Posterior vena cava (tissue), 2 donors: ENCODE measurements at regions not wholly inside any gene's neighbourhood (a gene's known extent, or its start where the extent isn't known, plus 50 kb on each side); places are given as distances from the start of the nearest gene placed in this dataset.
"Not testable (repeated sequence)": the region's sequence is repeated elsewhere in the genome, so short reads cannot be mapped to it uniquely, and the experiment has no call there.

ENCODE experiments used
- DNase-seq: peaks from one replicate; pipeline ENCODE4 v3.0.0-alpha.2; 2020; ENCODE audit warnings: low spot score
- intact Hi-C, 2 donors: fragments of 100-400 bp; cut with DNase I; formaldehyde crosslinking; loops; one replicate each; pipeline versions ENCODE4 v1.14.1 to v1.14.2; 2022 to 2023
- donor health status: DM: yes; HTN: yes; CAD: no.
- donor health status: DM: yes; HTN: yes; CAD: no.

DNA sequence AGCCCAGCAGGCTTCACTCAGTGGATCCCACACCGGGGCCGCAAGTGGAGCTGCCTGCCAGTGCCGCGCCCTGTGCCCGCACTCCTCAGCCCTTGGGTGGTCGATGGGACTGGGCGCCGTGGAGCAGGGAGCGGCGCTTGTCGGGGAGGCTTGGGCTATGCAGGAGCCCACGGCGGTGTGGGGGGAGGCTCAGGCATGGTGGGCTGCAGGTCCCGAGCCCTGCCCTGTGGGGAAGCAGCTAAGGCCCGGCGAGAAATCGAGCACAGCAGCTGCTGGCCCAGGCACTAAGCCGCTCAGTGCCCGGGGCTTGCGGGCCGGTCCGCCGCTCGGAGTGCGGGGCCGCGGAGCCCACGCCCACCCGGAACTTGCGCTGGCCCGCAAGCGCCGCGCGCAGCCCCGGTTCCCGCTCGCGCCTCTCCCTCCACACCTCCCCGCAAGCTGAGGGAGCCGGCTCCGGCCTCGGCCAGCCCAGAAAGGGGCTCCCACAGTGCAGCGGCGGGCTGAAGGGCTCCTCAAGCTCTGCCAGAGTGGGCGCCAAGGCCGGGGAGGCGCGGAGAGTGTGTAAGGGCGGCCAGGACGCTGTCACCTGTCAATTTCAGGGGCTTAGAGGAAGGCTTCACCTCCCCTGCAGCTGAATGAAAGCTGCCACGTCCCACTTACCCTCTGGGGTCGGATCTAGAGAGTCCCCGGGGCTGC is 157.3 kb downstream of the LY86 start:
- DNase-seq, intact Hi-C loops: not testable (repeated sequence)

GRCh38 chr6:6746333-6746969 is 157.9 kb downstream of the LY86 start:
- DNase-seq: no peak
- intact Hi-C loops: no loop called here

GRCh38 chr6:6746970-6747338 is 158.4 kb downstream of the LY86 start:
- intact Hi-C loops: no loop called here
- DNase-seq: no peak

DNA sequence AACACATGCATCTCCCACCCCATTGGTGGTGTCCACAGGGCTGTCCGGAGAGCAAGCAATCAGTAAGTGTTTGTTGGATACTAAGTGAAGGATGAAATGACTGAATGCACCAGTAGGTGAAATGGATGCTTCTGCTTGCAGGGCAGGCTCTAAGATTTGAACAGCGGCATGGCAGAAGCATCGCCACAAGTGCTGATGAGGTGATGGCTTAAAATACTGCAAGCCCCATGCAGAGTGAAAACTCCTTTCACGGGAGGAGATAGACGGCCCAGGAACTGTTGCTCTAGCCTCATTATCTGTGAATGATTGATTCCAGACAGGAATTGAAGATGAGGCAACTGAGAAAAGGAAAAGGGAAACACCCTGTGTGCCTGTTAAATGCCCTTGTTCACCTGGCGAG is 158.9 kb downstream of the LY86 start:
- no peak for DNase-seq
- intact Hi-C loops: no loop called here

DNA sequence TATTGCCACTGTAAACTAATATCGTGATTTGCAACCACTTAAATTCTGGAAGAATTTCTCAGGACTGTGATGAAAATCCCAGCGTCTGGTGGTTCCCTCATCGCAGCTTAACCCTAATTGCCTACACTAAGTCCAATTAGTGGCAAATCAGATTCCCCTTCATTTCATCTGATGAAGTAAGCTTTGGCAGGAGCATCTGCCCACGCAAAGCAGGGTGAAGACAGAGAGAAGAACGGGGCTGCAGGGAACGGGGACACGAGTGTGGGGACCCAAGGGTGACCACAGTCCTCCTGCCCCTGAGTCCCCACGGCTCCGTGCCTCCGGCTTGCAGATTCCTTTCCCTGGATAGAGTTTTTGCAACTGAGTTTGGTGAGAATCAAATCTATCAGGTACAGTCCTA is 159.5 kb downstream of the LY86 start:
- intact Hi-C loops: no loop called here
- no peak for DNase-seq

- intact Hi-C loops: loop anchor here in 1 of 2 donors (5.0 kb wide), 1 partner anchor 78 kb away; no protein-coding TSS in a partner anchor
- DNase-seq: peak; percentile 83
Measured at GRCh38 chr6:6749702-6750491, 161.4 kb downstream of the LY86 start.

- intact Hi-C loops: loop anchor here in 1 of 2 donors (5.0 kb wide), 1 partner anchor 78 kb away; no protein-coding TSS in a partner anchor
- no peak for DNase-seq
Measured at GRCh38 chr6:6750594-6751265, 162.2 kb downstream of the LY86 start.

- intact Hi-C loops: loop anchor here in 1 of 2 donors (5.0 kb wide), 1 partner anchor 79 kb away; no protein-coding TSS in a partner anchor
- DNase-seq: no peak
Measured at GRCh38 chr6:6751266-6751596, 162.7 kb downstream of the LY86 start.

- intact Hi-C loops: loop anchor here in 1 of 2 donors (5.0 kb wide), 1 partner anchor 79 kb away; no protein-coding TSS in a partner anchor
Measured at GRCh38 chr6:6751619-6752023, 163.1 kb downstream of the LY86 start.

GRCh38 chr6:6752129-6752528 is 163.6 kb downstream of the LY86 start:
- no peak for DNase-seq
- intact Hi-C loops: loop anchor here in 1 of 2 donors (5.0 kb wide), 1 partner anchor 80 kb away; no protein-coding TSS in a partner anchor

More at GRCh38 chr6:6751619-6752023, 163.1 kb downstream of the LY86 start:
- no peak for DNase-seq

GRCh38 chr6:6753301-6753700 is 164.8 kb downstream of the LY86 start:
- no peak for DNase-seq
- intact Hi-C loops: loop anchor here in 1 of 2 donors (5.0 kb wide), 1 partner anchor 81 kb away; no protein-coding TSS in a partner anchor

DNA sequence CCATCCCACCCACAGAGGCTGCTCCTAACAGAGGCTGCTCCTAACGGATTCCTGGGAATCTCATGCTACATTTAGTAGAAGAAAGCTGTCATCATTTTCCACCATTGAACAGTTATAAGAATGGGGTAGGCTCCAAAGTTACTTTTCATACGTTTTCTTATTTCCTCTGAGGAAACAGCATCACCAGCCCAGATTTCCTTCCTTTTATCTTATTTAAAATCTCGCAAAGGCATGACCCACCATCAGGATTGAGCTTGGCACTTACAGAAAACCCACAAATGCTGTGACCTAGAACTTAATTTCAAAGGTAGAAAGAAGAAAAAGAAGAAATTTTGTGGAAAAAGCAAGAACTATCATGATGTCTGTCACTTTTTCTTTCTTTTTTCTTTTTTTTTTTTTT is 168.0 kb downstream of the LY86 start:
- DNase-seq: no peak
- intact Hi-C loops: no loop called here

GRCh38 chr6:6758546-6758914 is 170.0 kb downstream of the LY86 start:
- intact Hi-C loops: no loop called here
- no peak for DNase-seq

DNA sequence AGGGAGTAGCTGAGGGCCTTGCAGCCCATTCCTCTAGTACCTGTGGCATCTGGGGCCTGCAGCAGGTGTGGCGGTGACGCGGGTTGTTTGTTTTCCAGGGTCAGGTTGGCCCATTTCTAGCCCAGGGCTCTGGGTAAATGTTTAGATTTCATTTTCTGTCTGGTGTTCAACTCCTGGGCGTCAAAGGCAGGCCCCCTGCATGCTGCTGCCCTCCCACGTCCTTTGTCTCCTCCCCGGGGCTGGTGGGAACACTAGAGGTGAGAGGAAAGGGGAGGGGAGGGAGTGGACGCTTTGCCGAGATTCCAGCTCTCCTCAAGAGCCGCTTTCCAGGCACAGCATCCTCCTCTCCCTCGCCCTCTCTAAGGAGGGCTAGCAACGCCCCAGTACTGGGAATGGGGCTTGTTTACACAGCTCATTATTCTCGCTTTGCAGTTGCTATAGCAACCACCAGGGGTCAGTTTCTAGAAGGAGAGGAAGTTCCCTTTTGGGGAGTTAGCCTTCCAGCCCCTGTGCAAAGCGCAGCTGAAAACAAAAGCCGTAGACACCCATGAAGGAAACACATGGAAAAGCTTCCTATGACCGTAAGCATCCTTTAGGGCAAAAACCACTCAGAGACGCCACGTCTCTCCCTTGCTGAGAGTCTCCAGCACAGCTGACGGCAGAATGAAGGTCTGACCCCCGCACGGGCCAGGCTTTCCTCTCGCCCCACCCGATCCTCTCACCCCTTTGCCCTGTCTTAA is 170.6 kb downstream of the LY86 start:
- no peak for DNase-seq
- intact Hi-C loops: no loop called here

GRCh38 chr6:6760002-6760401 is 171.5 kb downstream of the LY86 start:
- intact Hi-C loops: no loop called here
- no peak for DNase-seq

GRCh38 chr6:6762566-6762965 is 174.0 kb downstream of the LY86 start:
- DNase-seq, intact Hi-C loops: not testable (repeated sequence)

DNA sequence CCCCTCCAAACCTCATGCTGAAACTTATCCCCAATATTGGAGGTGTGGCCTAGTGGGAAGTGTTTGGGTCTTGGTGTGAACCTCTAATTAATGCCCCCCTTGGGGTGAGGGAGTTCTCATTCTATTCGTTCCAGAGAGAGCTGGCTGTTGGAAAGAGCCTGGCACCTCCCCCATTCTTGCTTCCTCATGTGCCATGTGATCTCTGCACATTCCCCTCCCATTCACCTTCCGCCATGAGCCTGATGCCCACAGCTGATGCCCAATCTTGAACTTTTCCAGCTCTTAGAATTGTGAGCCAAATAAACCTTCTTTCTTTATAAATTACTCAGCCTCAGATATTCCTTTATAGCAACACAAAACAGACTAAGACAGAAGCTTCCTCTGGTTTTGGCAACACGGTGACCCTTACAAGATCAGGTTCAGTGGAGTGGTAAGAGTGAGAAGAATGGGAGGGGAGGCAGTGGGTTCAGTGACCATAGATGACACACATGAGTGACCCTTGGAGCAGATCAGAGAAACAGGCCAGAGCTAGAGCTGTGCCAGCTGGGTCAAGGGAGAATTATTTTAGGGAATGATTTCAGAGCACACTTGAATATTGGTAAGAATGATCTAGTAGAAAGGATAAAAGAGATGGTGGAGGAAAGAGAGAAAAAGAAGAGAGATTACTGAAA is 176.4 kb downstream of the LY86 start:
- intact Hi-C loops: no loop called here
- DNase-seq: no peak

GRCh38 chr6:6766230-6766905 is 177.8 kb downstream of the LY86 start:
- no peak for DNase-seq
- intact Hi-C loops: no loop called here
